ENCODE measurements at regions not wholly inside any gene's neighbourhood (a gene's known extent, or its start where the extent isn't known, plus 50 kb on each side); places are given as distances from the start of the nearest gene placed in this dataset.

GRCh38 chr2:60324536-60324935 is 228.9 kb downstream of the BCL11A start:
- TF ChIP-seq CTCF (IDR thresholded peaks at IDR 0.05; ENCODE audit: borderline replicate concordance, extremely low read depth, low read length, poor library complexity, severe bottlenecking) (no peak), EZH2 (IDR thresholded peaks at IDR 0.05; ENCODE audit: borderline replicate concordance, low read depth, low read length, severe bottlenecking) (no peak)
